ENCODE measurements at regions not wholly inside any gene's neighbourhood (a gene's known extent, or its start where the extent isn't known, plus 50 kb on each side); places are given as distances from the start of the nearest gene placed in this dataset.

DNA sequence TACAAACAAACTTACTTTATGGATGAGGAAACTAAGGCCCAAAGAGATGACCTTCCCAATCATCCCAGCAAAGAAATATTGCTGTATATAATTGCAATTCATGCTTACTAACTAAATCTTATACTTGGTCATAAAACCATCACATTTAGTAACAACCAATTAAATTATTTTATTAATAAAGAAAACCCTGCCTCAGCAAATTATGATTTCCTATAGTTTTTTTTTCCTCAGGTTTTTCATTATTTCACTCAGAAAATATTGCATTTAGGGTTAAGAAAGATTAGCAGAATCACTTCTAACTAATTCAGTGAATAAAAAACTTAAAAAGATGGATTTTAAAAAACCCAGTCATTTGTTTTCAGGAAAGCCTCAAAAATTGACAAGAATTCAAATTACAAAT is 86.5 kb upstream of the GADL1 start:
- Histone ChIP-seq H4K8ac (replicated peaks; ENCODE audit: insufficient read length, low read depth, low read length) (no peak overlapping the region), H4K20me1 (ENCODE audit: control insufficient read depth, insufficient read depth, insufficient read length) (no peaks in the 10 kb centered on the region), H3K27ac (ENCODE audit: insufficient read length, low read depth, low read length) (no peak overlapping the region), H3K56ac (ENCODE audit: insufficient read length, low read depth, low read length) (no peak overlapping the region), H4K91ac (ENCODE audit: insufficient read length, low read depth, low read length) (no peak overlapping the region), H3K9me3 (ENCODE audit: control insufficient read depth, low read depth, low read length) (no peaks in the 10 kb centered on the region), H3K27me3 (ENCODE audit: insufficient read depth, low read length) (no peaks in the 10 kb centered on the region), H3T11ph (ENCODE audit: low read length) (no peak overlapping the region), H2BK120ac (ENCODE audit: low read depth, low read length, poor library complexity, severe bottlenecking) (no peak overlapping the region), H3K79me1 (ENCODE audit: insufficient read depth, low read depth, low read length, poor library complexity, severe bottlenecking) (no peaks in the 10 kb centered on the region), H2BK5ac (ENCODE audit: insufficient read length, low read length) (no peak overlapping the region), H2BK20ac (ENCODE audit: low read depth, low read length, poor library complexity, severe bottlenecking) (no peak overlapping the region), H3K4me1 (ENCODE audit: insufficient read depth, low read length) (no peaks in the 10 kb centered on the region), H3K4me2 (ENCODE audit: insufficient read depth, insufficient read length, low read length) (no peak overlapping the region), H3K4ac (ENCODE audit: low read depth, low read length) (no peak overlapping the region), H2BK12ac (ENCODE audit: insufficient read length, low read depth, low read length) (no peak overlapping the region), H3K9ac (ENCODE audit: extremely low read depth, insufficient read length, low read length) (no peak overlapping the region), H3K14ac (ENCODE audit: insufficient read depth, low read length) (no peak overlapping the region), H2AFZ (ENCODE audit: low read length) (no peak overlapping the region), H3K23ac (ENCODE audit: insufficient read length, low read depth, low read length) (no peak overlapping the region), H4K5ac (ENCODE audit: insufficient read length, low read depth, low read length) (no peak overlapping the region), H3K18ac (ENCODE audit: insufficient read length, low read depth, low read length) (no peak overlapping the region), H3K23me2 (ENCODE audit: insufficient read length, low read depth, low read length, poor library complexity, severe bottlenecking) (no peaks in the 10 kb centered on the region), H3K79me2 (ENCODE audit: insufficient read depth, low read length) (no peaks in the 10 kb centered on the region), H2AK5ac (ENCODE audit: insufficient read length, low read length) (no peak overlapping the region), H2BK15ac (ENCODE audit: low read depth, low read length) (no peak overlapping the region)
- no peaks in the 10 kb centered on the region for H3K36me3 Mint-ChIP-seq (ENCODE audit: insufficient read depth in 1 of 3, low read depth in 3 of 3)
- TF ChIP-seq, protein P1, sequence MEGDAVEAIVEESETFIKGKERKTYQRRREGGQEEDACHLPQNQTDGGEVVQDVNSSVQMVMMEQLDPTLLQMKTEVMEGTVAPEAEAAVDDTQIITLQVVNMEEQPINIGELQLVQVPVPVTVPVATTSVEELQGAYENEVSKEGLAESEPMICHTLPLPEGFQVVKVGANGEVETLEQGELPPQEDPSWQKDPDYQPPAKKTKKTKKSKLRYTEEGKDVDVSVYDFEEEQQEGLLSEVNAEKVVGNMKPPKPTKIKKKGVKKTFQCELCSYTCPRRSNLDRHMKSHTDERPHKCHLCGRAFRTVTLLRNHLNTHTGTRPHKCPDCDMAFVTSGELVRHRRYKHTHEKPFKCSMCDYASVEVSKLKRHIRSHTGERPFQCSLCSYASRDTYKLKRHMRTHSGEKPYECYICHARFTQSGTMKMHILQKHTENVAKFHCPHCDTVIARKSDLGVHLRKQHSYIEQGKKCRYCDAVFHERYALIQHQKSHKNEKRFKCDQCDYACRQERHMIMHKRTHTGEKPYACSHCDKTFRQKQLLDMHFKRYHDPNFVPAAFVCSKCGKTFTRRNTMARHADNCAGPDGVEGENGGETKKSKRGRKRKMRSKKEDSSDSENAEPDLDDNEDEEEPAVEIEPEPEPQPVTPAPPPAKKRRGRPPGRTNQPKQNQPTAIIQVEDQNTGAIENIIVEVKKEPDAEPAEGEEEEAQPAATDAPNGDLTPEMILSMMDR (conservative IDR thresholded peaks at IDR 0.05) = no peak
- no peak for DNase-seq
- peaks cover 5 to 8% of the 10 kb centered on the region in 2 experiments for H3K4me1 Mint-ChIP-seq
- no peak overlapping the region for H3K27ac Mint-ChIP-seq
- H3K9me3 Mint-ChIP-seq = no peaks in the 10 kb centered on the region
- no peaks in the 10 kb centered on the region for H3K27me3 Mint-ChIP-seq (ENCODE audit: low read depth)
- H3K4me3 Mint-ChIP-seq = no peak overlapping the region
